ENCODE measurements at regions not wholly inside any gene's neighbourhood (a gene's known extent, or its start where the extent isn't known, plus 50 kb on each side); places are given as distances from the start of the nearest gene placed in this dataset.

DNA sequence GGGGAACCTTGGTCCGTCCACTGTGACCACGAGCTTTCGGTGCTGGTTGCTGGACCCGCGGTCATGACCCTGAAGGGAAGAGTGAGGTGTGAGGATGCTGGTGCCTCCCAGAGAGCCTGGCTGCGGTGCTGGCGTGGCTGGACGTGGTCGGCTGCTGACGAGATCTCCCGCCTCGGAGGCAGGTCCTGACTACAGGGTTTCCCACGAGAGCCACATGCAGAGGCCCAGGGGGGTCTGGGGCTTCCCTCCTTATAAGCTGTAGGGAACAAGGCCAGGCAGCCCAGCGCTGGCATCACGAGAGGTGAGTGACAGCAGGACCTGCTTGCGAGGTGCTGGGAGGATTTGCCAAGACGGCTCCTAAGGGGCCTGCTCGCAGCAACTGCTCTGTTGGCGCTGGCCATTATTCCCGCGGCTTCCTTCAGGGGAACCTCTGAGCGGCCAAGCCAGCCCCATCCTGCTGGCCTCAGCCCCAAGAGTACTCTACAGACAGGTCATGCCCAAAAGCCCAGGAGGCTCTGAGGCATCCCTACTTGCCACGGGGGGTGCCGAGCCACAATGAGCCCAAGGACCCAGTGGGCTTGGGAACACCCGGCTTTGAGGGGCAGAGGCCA lies 134.8 kb downstream of the FOXL1 start:
- Histone ChIP-seq H3K4me3 (no peak overlapping the region), H3K27ac (no peak overlapping the region)
- TF ChIP-seq, protein P1, sequence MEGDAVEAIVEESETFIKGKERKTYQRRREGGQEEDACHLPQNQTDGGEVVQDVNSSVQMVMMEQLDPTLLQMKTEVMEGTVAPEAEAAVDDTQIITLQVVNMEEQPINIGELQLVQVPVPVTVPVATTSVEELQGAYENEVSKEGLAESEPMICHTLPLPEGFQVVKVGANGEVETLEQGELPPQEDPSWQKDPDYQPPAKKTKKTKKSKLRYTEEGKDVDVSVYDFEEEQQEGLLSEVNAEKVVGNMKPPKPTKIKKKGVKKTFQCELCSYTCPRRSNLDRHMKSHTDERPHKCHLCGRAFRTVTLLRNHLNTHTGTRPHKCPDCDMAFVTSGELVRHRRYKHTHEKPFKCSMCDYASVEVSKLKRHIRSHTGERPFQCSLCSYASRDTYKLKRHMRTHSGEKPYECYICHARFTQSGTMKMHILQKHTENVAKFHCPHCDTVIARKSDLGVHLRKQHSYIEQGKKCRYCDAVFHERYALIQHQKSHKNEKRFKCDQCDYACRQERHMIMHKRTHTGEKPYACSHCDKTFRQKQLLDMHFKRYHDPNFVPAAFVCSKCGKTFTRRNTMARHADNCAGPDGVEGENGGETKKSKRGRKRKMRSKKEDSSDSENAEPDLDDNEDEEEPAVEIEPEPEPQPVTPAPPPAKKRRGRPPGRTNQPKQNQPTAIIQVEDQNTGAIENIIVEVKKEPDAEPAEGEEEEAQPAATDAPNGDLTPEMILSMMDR (IDR thresholded peaks at IDR 0.05), result no peak
- no peak for DNase-seq (ENCODE audit: low spot score)

DNA sequence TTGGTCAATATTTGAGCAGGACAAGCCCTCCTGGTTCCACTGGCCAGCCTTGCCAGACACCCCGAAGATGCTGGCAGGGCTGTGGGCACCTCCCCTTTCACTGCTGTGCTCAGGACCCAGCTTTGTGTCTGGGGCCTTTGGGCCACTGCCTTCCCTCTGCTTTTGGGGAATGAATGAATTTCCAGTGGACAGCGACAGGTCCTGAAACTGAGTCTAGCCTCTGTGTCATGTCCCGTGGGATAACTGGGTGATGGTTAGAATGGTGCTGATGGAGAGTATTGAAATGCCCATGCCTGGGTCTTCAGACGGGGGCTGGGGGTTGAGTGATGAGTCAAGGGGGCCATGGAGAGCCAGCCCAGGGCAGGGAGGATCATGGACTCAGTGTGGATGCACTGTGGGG lies 135.8 kb downstream of the FOXL1 start:
- H3K27ac ChIP-seq, result no peak overlapping the region
- DNase-seq (ENCODE audit: low spot score), result no peak
- H3K4me3 ChIP-seq, result no peak overlapping the region
- TF ChIP-seq, protein P1 (IDR thresholded peaks at IDR 0.05), result no peak

DNA sequence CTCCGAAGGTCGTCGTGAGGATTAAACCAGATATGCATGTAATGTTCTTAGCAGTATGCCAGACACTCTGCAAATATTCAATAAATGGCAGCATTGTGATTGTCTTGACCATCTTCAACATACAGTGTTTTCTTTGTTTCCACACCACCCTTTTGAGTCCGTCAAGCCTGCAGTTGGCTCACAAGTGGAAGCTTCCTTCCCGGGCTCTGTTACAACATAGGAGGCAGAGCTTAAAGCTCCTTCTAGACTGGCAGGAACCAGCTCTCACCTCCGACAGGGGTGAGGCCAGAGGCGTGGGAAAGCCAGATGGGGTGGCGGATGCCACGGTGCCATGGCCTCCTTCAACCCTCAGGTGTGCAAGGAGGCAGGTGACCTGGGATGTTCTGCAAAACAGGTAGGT lies 138.3 kb downstream of the FOXL1 start:
- DNase-seq (ENCODE audit: low spot score), result no peak
- no peak overlapping the region for H3K27ac ChIP-seq
- no peak overlapping the region for H3K4me3 ChIP-seq
- TF ChIP-seq, protein P1 (IDR thresholded peaks at IDR 0.05), result no peak

DNA sequence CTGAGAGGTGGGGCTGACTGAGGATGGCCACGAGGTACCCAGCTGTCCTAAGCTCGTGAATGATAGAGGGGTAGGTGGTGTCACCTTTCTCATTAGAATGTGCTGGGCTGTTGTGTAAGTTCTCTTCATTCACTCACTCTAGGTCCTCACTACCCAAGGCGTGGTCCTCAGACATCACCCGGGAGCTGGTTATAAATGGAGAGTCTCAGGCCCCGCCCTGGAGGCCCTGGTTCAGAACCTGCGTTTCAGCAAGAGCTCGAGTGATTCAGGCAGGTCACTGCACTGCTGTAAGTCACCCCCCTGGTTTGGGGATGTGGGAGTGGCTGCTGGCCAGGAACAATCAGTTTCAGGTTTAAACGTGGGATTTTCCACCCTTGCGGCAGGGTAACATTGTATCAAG lies 139.8 kb downstream of the FOXL1 start:
- TF ChIP-seq, protein P1 (IDR thresholded peaks at IDR 0.05), result no peak
- Histone ChIP-seq H3K27ac (no peak overlapping the region), H3K4me3 (no peak overlapping the region)
- DNase-seq (ENCODE audit: low spot score), result no peak

DNA sequence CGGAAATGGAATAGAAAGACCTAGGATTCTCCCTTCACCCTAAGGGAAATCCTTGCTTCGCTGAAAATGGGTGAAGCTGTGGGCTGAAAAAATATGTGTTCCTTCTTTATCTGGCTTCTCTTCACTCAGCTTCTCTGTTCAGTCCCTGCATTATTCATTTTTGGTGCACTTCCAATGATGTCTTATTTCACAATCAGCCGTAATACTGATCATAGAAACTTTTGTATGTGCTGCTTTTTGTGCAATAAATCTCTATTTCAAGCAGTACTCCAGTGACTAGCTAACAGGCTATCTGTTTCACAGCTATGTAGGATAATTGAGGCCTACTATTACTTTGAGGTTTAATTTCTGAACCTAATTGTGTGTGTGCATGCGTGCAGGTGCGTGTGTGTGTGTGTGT lies 144.6 kb downstream of the FOXL1 start:
- no peak overlapping the region for H3K4me3 ChIP-seq
- no peak overlapping the region for H3K27ac ChIP-seq
- no peak for DNase-seq (ENCODE audit: low spot score)
- TF ChIP-seq, protein P1 (IDR thresholded peaks at IDR 0.05), result no peak

DNA sequence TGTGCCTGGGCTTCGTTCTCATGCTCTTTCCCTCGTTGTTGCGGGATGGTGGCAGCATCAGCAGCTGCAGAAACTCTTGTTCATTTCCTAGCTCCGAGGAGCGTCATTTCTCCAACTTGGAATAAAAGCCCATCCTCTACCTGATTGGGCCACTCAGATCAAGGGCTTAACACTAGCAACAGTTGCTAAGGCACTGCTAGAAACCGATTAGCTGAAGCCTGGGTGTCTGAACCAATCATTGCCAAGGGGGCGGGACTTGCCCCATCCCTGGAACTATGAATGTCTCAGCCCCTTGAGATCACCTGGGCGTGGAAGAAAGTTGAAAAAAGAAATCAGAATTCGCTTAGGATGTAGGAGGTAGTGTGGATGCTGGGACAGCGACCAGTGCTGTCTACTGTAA lies 145.3 kb downstream of the FOXL1 start:
- DNase-seq (ENCODE audit: low spot score), result no peak
- Histone ChIP-seq H3K27ac (no peak overlapping the region), H3K4me3 (no peak overlapping the region)
- TF ChIP-seq, protein P1 (IDR thresholded peaks at IDR 0.05), result no peak

DNA sequence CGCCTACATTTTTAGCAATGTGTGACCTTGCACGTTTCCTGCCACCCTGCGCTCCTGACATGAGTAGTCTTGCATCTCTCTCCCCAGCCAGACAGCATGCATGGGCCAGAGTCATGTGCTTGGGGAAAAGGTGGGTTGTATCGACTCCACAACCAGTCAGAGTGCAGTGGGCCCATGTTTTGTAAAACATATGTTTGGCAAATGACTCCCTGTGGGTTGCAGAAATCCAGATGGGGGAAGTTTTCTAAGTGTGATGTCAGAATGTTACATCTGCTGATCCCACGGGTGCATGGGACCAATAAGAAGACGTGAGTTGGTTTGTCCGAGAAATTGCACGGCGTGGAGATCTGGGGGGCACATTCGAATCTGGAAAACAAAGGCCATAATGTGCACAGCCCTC lies 147.1 kb downstream of the FOXL1 start:
- H3K4me3 ChIP-seq, result no peak overlapping the region
- H3K27ac ChIP-seq, result no peak overlapping the region
- no peak for DNase-seq (ENCODE audit: low spot score)
- TF ChIP-seq, protein P1 (IDR thresholded peaks at IDR 0.05), result no peak

All from coronary artery (tissue), 2 donors.